Endothelial cell of umbilical vein (primary cell): ENCODE measurements at regions not wholly inside any gene's neighbourhood (a gene's known extent, or its start where the extent isn't known, plus 50 kb on each side); places are given as distances from the start of the nearest gene placed in this dataset.

Experiments
- BruUV-seq: library from RNA; stranded (reverse); fragments of 400-500 nt; replicated peaks from 2 replicates; lab custom pipeline; 2021; lab: Mats Ljungman, UMichigan
- CTCF ChIA-PET: fragments of 300-600, 350-600 bp; sonication (Branson Sonifier 250); formaldehyde crosslinking; loops from one replicate; lab custom pipeline; 2021; ENCODE audit warnings: antibody characterized with exemption, inconsistent platforms; lab: Charles Lee
- POLR2A ChIA-PET: fragments of 300-600, 350-600 bp; sonication (Branson Sonifier 250); formaldehyde crosslinking; loops from one replicate; lab custom pipeline; 2021; ENCODE audit warnings: antibody characterized with exemption, inconsistent platforms; lab: Charles Lee
- DNase-seq: peaks from one replicate; pipeline ENCODE4 v3.0.0-alpha.2; 2011; ENCODE audit warnings: low read depth, low spot score
- FAIRE-seq: peaks from 2 replicates; lab custom pipeline; 2011; peaks lifted over from hg19 to GRCh38; lab: Jason Lieb, UNC
- H2AFZ ChIP-seq: 2 replicates; pipeline ENCODE4 v1.6.0; 2012; ENCODE audit warnings: low read depth, low read length, control low read depth, inconsistent platforms
- H3K27ac ChIP-seq: 2 replicates; pipeline ENCODE4 v1.5.1; 2011; ENCODE audit warnings: low read depth, mild to moderate bottlenecking, control low read depth, low read length, moderate library complexity; ENCODE audit not compliant: insufficient read depth
- H3K27me3 ChIP-seq, 2 experiments: 2 replicates each; pipeline versions ENCODE4 v1.6.0 to v1.6.1; 2011; ENCODE audit warnings: low read length in 2 of 2, mixed read lengths in 1 of 2; ENCODE audit not compliant: control insufficient read depth in 2 of 2, insufficient read depth in 2 of 2
- H3K36me3 ChIP-seq, 2 experiments: 2 replicates in 1 of 2; 3 replicates in 1 of 2; pipeline ENCODE4 v1.5.1; 2011; ENCODE audit warnings: low read length in 2 of 2, mild to moderate bottlenecking in 1 of 2, moderate library complexity in 1 of 2; ENCODE audit not compliant: control insufficient read depth in 2 of 2, insufficient read depth in 2 of 2; ENCODE audit errors: extremely low read depth in 1 of 2
- H3K4me1 ChIP-seq: 3 replicates; pipeline ENCODE4 v1.5.1; 2011; ENCODE audit warnings: mild to moderate bottlenecking, low read length; ENCODE audit not compliant: control insufficient read depth, insufficient read depth; ENCODE audit errors: extremely low read depth
- H3K4me2 ChIP-seq: 2 replicates; pipeline ENCODE4 v1.6.1; 2011; ENCODE audit warnings: low read length, control low read depth, mixed read lengths; ENCODE audit not compliant: insufficient read depth
- H3K4me3 ChIP-seq, 3 experiments: fragments of 200-600 bp in 1 of 3; sonication (generic), shearing (Covaris generic) in 1 of 3; replicated peaks in 1 of 3; 2 replicates each; pipeline ENCODE4 v1.5.1; 2011 to 2016; ENCODE audit warnings: control low read depth in 3 of 3, low read length in 3 of 3, mild to moderate bottlenecking in 2 of 3, inconsistent platforms in 1 of 3, low read depth in 1 of 3, moderate library complexity in 1 of 3; ENCODE audit not compliant: insufficient read depth in 1 of 3
- H3K79me2 ChIP-seq: 2 replicates; pipeline ENCODE4 v1.6.0; 2012; ENCODE audit warnings: low read length, inconsistent platforms; ENCODE audit not compliant: control insufficient read depth, insufficient read depth
- H3K9ac ChIP-seq: replicated peaks from 2 replicates; pipeline ENCODE3; 2011; ENCODE audit warnings: low read length, control low read depth; ENCODE audit not compliant: insufficient read depth; ENCODE audit errors: extremely low read depth
- H3K9me1 ChIP-seq: replicated peaks from 3 replicates; pipeline ENCODE4 v1.6.0; 2011; ENCODE audit warnings: mild to moderate bottlenecking, low read length; ENCODE audit not compliant: control insufficient read depth, insufficient read depth; ENCODE audit errors: extremely low read depth
- H3K9me3 ChIP-seq: replicated peaks from 2 replicates; pipeline ENCODE4 v1.5.1; 2012; ENCODE audit warnings: low read length, inconsistent platforms; ENCODE audit not compliant: control insufficient read depth, insufficient read depth
- H4K20me1 ChIP-seq: replicated peaks from 2 replicates; pipeline ENCODE3; 2011; ENCODE audit warnings: mild to moderate bottlenecking, low read length; ENCODE audit not compliant: control insufficient read depth, insufficient read depth; ENCODE audit errors: extremely low read depth
- EZH2 ChIP-seq: IDR thresholded peaks from 2 replicates; pipeline ENCODE4 v1.6.1; 2012; ENCODE audit warnings: borderline replicate concordance, low read depth, mild to moderate bottlenecking, moderate library complexity, low read length, inconsistent platforms; ENCODE audit not compliant: severe bottlenecking
- FOS ChIP-seq: IDR thresholded peaks from 2 replicates; pipeline ENCODE4 v1.6.1; 2011; ENCODE audit warnings: mild to moderate bottlenecking, low read length, moderate library complexity, borderline replicate concordance; ENCODE audit not compliant: insufficient read depth
- GATA2 ChIP-seq: IDR thresholded peaks from 2 replicates; pipeline ENCODE4 v1.7.0; 2011; ENCODE audit warnings: low read depth, mild to moderate bottlenecking, moderate library complexity, mixed read lengths, low read length; ENCODE audit not compliant: insufficient read length, insufficient read depth
- JUN ChIP-seq: IDR thresholded peaks from 2 replicates; pipeline ENCODE4 v1.6.1; 2011; ENCODE audit warnings: borderline replicate concordance, low read depth; ENCODE audit not compliant: insufficient read length, insufficient read depth
- MYC ChIP-seq: IDR thresholded peaks from one replicate; pipeline ENCODE4 v1.6.1; 2011; ENCODE audit warnings: mild to moderate bottlenecking, low read depth, low read length
- POLR2A ChIP-seq: IDR thresholded peaks from 2 replicates; pipeline ENCODE4 v1.6.1; 2012; ENCODE audit warnings: low read depth, mild to moderate bottlenecking, control low read depth, low read length
- POLR2AphosphoS5 ChIP-seq: IDR thresholded peaks from 2 replicates; pipeline ENCODE4 v1.6.1; 2012; ENCODE audit warnings: low read depth, mild to moderate bottlenecking, control low read depth, low read length, moderate library complexity; ENCODE audit not compliant: insufficient read depth
- dilution Hi-C: fragments of 300-500 bp; cut with MboI; formaldehyde crosslinking; loops from one replicate; pipeline ENCODE4 v1.15.0; 2019; ENCODE audit warnings: low sequenced_read_pairs; ENCODE audit not compliant: extremely low pct_ligation_motif_present
- intact Hi-C: fragments of 100-400 bp; cut with micrococcal nuclease; formaldehyde crosslinking; loops from one replicate; pipeline ENCODE4 v1.10.0; 2022
- TF ChIP-seq, protein P1 (sequence below): IDR thresholded peaks from 2 replicates; pipeline ENCODE4 v1.6.1; 2011; ENCODE audit not compliant: insufficient read depth, insufficient read length
- TF ChIP-seq, protein P2 (sequence below), 2 donors: IDR thresholded peaks; 1 replicate in 1 of 2; 2 replicates in 1 of 2; pipeline ENCODE4 v1.5.1; 2011; ENCODE audit warnings: low read length in 2 of 2, mild to moderate bottlenecking in 2 of 2, moderate library complexity in 2 of 2, control low read depth in 1 of 2, inconsistent platforms in 1 of 2, low read depth in 1 of 2; ENCODE audit not compliant: insufficient read depth in 1 of 2; ENCODE audit errors: extremely low read depth in 1 of 2

DNA sequence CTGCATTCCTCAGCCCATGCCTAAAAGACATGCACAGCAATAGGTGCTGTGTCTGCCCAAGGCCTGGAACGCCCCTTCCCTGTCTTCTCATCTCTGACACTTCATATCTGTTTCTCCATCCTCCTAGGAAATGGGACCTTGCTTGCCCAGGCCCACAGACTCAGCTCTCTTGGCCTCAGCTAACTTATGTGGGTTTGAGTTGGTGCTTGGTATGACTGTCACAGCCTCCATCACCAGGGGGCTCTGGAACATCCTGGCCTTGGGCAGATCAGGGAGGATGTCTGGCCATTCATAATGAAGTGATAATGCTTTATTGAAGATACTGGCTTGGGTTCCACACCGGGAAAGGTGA, 156.7 kb upstream of the SMAD3 start:
- BruUV-seq: no TSS peak
- no peaks in the 10 kb centered on the region for H3K4me1 ChIP-seq
- no peak overlapping the region for H3K4me2 ChIP-seq
- H3K4me3 ChIP-seq: no peak overlapping the region
- no peak overlapping the region for H3K9ac ChIP-seq
- H3K27ac ChIP-seq: no peak overlapping the region
- dilution Hi-C loops (no loop called here), intact Hi-C loops (no loop called here)
- no peaks in the 10 kb centered on the region for H3K9me3 ChIP-seq
- H4K20me1 ChIP-seq: no peaks in the 10 kb centered on the region
- FAIRE-seq (no peak), DNase-seq (no peak)
- ChIA-PET CTCF (interaction anchor here (0.8 to 1.5 kb wide), 5 partner anchors 9 to 395 kb away, joined by 3 to 4 read pairs (median 3); no protein-coding TSS in a partner anchor), POLR2A (no interaction called here)
- H2AFZ ChIP-seq: no peak overlapping the region
- H3K9me1 ChIP-seq: no peaks in the 10 kb centered on the region
- TF ChIP-seq POLR2AphosphoS5: no peak
- TF ChIP-seq EZH2: no peak
- TF ChIP-seq JUN: no peak
- TF ChIP-seq POLR2A: no peak
- no peak for TF ChIP-seq GATA2
- TF ChIP-seq MYC: no peak
- no peak for TF ChIP-seq FOS
- TF ChIP-seq, protein P1, sequence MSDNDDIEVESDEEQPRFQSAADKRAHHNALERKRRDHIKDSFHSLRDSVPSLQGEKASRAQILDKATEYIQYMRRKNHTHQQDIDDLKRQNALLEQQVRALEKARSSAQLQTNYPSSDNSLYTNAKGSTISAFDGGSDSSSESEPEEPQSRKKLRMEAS: no peak
- no peaks in the 10 kb centered on the region for H3K36me3 ChIP-seq
- H3K27me3 ChIP-seq: peaks cover 0 to 7% of the 10 kb centered on the region in 2 experiments
- no peaks in the 10 kb centered on the region for H3K79me2 ChIP-seq

DNA sequence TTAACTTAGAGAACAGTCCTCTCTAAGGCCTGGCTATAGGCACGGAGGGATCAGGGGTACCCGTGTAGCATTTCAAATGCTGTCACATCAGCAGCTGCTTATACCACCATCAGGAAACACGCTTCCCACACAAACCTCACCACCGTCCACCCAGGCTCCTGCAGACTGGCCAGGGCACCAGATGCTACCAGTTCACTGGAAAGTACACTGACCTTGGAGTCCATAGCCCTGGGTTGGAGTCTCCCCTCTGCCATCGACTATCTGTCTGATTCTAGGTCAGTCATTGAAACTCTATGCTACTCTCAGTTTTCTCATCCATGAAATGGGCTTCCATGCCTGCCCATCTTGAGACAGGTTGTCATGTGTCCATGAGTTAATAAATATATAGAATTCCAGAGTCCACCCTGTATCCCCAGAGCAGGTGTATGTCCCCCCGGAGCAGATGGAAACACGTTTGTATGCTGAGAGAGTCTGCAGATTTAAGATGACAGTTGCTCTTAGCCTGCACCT, 156.0 kb upstream of the SMAD3 start:
- Histone ChIP-seq H3K36me3 (no peaks in the 10 kb centered on the region), H2AFZ (no peak overlapping the region), H3K79me2 (no peaks in the 10 kb centered on the region), H3K4me3 (no peak overlapping the region), H4K20me1 (no peaks in the 10 kb centered on the region), H3K27me3 (peaks cover 0 to 7% of the 10 kb centered on the region in 2 experiments), H3K27ac (no peak overlapping the region), H3K9ac (no peak overlapping the region), H3K9me1 (no peaks in the 10 kb centered on the region), H3K9me3 (no peaks in the 10 kb centered on the region), H3K4me1 (no peaks in the 10 kb centered on the region), H3K4me2 (no peak overlapping the region)
- dilution Hi-C loops: no loop called here
- CTCF ChIA-PET: interaction anchor here (1.0 to 1.5 kb wide), 2 partner anchors 12 to 19 kb away, joined by 3 to 4 read pairs; no protein-coding TSS in a partner anchor
- TF ChIP-seq POLR2AphosphoS5: no peak
- TF ChIP-seq EZH2: no peak
- TF ChIP-seq, protein P2, sequence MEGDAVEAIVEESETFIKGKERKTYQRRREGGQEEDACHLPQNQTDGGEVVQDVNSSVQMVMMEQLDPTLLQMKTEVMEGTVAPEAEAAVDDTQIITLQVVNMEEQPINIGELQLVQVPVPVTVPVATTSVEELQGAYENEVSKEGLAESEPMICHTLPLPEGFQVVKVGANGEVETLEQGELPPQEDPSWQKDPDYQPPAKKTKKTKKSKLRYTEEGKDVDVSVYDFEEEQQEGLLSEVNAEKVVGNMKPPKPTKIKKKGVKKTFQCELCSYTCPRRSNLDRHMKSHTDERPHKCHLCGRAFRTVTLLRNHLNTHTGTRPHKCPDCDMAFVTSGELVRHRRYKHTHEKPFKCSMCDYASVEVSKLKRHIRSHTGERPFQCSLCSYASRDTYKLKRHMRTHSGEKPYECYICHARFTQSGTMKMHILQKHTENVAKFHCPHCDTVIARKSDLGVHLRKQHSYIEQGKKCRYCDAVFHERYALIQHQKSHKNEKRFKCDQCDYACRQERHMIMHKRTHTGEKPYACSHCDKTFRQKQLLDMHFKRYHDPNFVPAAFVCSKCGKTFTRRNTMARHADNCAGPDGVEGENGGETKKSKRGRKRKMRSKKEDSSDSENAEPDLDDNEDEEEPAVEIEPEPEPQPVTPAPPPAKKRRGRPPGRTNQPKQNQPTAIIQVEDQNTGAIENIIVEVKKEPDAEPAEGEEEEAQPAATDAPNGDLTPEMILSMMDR (IDR thresholded peaks at IDR 0.05; ENCODE audit: extremely low read depth in 1 of 2, insufficient read depth in 1 of 2, low read depth in 1 of 2, low read length in 2 of 2): no peak
- no peak for TF ChIP-seq MYC
- no peak for TF ChIP-seq POLR2A
- TF ChIP-seq GATA2: no peak
- TF ChIP-seq, protein P1: no peak
- TF ChIP-seq FOS: no peak
- no peak for TF ChIP-seq JUN
- no TSS peak for BruUV-seq
- POLR2A ChIA-PET: no interaction called here
- DNase-seq (no peak), FAIRE-seq (no peak)
- intact Hi-C loops: no loop called here
